HepG2 (cell line): ENCODE measurements at regions not wholly inside any gene's neighbourhood (a gene's known extent, or its start where the extent isn't known, plus 50 kb on each side); places are given as distances from the start of the nearest gene placed in this dataset.

Experiments
- ERF ChIP-seq: IDR thresholded peaks from 2 replicates; pipeline ENCODE4 v1.6.1; 2018; ENCODE audit warnings: missing biosample characterization, missing genetic modification reagents
- FOXM1 ChIP-seq: sonication (generic); formaldehyde crosslinking; IDR thresholded peaks from 2 replicates; pipeline ENCODE4 v1.5.0; 2020; ENCODE audit warnings: missing genetic modification reagents
- GABPA ChIP-seq, 2 experiments: IDR thresholded peaks; 2 replicates each; pipeline ENCODE4 v1.6.1; 2011 to 2016; ENCODE audit warnings: low read depth in 2 of 2, low read length in 1 of 2, missing biosample characterization in 1 of 2, missing genetic modification characterization in 1 of 2
- NFE2 ChIP-seq: sonication (generic); formaldehyde crosslinking; IDR thresholded peaks from 2 replicates; pipeline ENCODE4 v1.4.0; 2020; ENCODE audit warnings: missing genetic modification reagents
- SIN3A ChIP-seq: IDR thresholded peaks from 2 replicates; pipeline ENCODE4 v1.6.1; 2011; ENCODE audit warnings: low read depth, mild to moderate bottlenecking, control low read depth, low read length, borderline replicate concordance
- ZBTB7A ChIP-seq: sonication (generic); formaldehyde crosslinking; IDR thresholded peaks from 2 replicates; pipeline ENCODE4 v1.8.0; 2022; ENCODE audit warnings: mild to moderate bottlenecking, missing genetic modification reagents
- TF ChIP-seq, protein P1 (sequence below): sonication (generic); formaldehyde crosslinking; IDR thresholded peaks from 2 replicates; pipeline ENCODE4 v1.8.0; 2022; ENCODE audit warnings: mild to moderate bottlenecking, missing genetic modification reagents, borderline replicate concordance
- TF ChIP-seq, protein P2 (sequence below): IDR thresholded peaks from 2 replicates; pipeline ENCODE4 v1.6.1; 2012; ENCODE audit warnings: low read depth, low read length, improper control_type of control experiment
- TF ChIP-seq, protein P3 (sequence below): IDR thresholded peaks from 2 replicates; pipeline ENCODE4 v1.6.1; 2016; ENCODE audit warnings: control low read depth

DNA sequence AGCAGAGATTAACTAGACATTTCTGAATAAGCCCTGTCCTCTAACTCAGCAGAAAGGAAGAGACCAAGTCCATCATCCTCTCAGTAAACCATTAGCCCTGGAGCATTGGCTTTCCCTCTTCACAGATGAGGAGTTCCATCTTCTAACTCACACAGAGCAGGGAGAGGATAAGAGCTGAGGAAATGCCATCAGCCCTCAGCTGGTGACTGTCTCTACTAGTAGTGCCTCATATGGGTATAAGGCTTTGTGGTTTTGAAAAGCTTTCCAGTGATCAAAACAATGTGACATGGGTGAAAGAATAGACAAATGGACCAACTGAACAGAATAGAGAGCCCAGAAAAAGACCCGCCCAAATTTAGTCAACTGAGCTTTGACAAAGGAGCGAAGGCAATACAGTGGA lies 197.2 kb upstream of the NUDT4 start:
- TF ChIP-seq FOXM1 (CRISPR knock-in tag) (no peak), NFE2 (CRISPR knock-in tag) (no peak), GABPA (IDR thresholded peaks at IDR 0.05; ENCODE audit: low read depth, low read length) (no peak), GABPA (CRISPR knock-in tag; IDR thresholded peaks at IDR 0.05; ENCODE audit: low read depth) (no peak), SIN3A (no peak), ZBTB7A (CRISPR knock-in tag) (no peak), ERF (CRISPR knock-in tag) (no peak)
- TF ChIP-seq, protein P1, sequence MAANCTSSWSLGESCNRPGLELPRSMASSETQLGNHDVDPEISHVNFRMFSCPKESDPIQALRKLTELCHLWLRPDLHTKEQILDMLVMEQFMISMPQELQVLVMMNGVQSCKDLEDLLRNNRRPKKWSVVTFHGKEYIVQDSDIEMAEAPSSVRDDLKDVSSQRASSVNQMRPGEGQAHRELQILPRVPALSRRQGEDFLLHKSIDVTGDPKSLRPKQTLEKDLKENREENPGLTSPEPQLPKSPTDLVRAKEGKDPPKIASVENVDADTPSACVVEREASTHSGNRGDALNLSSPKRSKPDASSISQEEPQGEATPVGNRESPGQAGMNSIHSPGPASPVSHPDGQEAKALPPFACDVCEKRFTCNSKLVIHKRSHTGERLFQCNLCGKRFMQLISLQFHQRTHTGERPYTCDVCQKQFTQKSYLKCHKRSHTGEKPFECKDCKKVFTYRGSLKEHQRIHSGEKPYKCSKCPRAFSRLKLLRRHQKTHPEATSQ (CRISPR knock-in tag), result no peak
- TF ChIP-seq, protein P2, sequence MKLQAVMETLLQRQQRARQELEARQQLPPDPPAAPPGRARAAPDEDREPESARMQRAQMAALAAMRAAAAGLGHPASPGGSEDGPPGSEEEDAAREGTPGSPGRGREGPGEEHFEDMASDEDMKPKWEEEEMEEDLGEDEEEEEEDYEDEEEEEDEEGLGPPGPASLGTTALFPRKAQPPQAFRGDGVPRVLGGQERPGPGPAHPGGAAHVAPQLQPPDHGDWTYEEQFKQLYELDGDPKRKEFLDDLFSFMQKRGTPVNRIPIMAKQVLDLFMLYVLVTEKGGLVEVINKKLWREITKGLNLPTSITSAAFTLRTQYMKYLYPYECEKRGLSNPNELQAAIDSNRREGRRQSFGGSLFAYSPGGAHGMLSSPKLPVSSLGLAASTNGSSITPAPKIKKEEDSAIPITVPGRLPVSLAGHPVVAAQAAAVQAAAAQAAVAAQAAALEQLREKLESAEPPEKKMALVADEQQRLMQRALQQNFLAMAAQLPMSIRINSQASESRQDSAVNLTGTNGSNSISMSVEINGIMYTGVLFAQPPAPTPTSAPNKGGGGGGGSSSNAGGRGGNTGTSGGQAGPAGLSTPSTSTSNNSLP, result no peak
- TF ChIP-seq, protein P3, sequence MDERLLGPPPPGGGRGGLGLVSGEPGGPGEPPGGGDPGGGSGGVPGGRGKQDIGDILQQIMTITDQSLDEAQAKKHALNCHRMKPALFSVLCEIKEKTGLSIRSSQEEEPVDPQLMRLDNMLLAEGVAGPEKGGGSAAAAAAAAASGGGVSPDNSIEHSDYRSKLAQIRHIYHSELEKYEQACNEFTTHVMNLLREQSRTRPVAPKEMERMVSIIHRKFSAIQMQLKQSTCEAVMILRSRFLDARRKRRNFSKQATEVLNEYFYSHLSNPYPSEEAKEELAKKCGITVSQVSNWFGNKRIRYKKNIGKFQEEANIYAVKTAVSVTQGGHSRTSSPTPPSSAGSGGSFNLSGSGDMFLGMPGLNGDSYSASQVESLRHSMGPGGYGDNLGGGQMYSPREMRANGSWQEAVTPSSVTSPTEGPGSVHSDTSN (CRISPR knock-in tag), result no peak
